ENCODE measurements at regions not wholly inside any gene's neighbourhood (a gene's known extent, or its start where the extent isn't known, plus 50 kb on each side); places are given as distances from the start of the nearest gene placed in this dataset.

- no peaks in the 10 kb centered on the region for H3K36me3 ChIP-seq
- ATAC-seq (ENCODE audit: insufficient number of reproducible peaks, low FRiP score, low read depth) (no peak), DNase-seq (ENCODE audit: low spot score) (no peak)
- no peak overlapping the region for H3K4me3 ChIP-seq
- no peaks in the 10 kb centered on the region for H3K4me1 ChIP-seq (ENCODE audit: control insufficient read depth in 1 of 2, low read depth in 2 of 2)
- no peak for TF ChIP-seq CTCF (IDR thresholded peaks at IDR 0.05)
- no peaks in the 10 kb centered on the region for H3K27me3 ChIP-seq (replicated peaks; ENCODE audit: insufficient read depth)
- H3K9me3 ChIP-seq: no peaks in the 10 kb centered on the region
- no peak overlapping the region for H3K27ac ChIP-seq
These were observed 583.6 kb downstream of the OLFM4 start for GRCh38 chr13:53612200-53612599.

- no peak for TF ChIP-seq CTCF (IDR thresholded peaks at IDR 0.05)
- Histone ChIP-seq H3K27ac (no peak overlapping the region), H3K4me1 (ENCODE audit: control insufficient read depth in 1 of 2, low read depth in 2 of 2) (no peaks in the 10 kb centered on the region), H3K4me3 (no peak overlapping the region), H3K36me3 (no peaks in the 10 kb centered on the region), H3K27me3 (replicated peaks; ENCODE audit: insufficient read depth) (no peaks in the 10 kb centered on the region), H3K9me3 (no peaks in the 10 kb centered on the region)
- DNase-seq (ENCODE audit: low spot score) (no peak), ATAC-seq (ENCODE audit: insufficient number of reproducible peaks, low FRiP score, low read depth) (no peak)
These were observed 593.8 kb downstream of the OLFM4 start for GRCh38 chr13:53622456-53622855.

- TF ChIP-seq CTCF (IDR thresholded peaks at IDR 0.05): no peak
- Histone ChIP-seq H3K27me3 (replicated peaks; ENCODE audit: insufficient read depth) (no peaks in the 10 kb centered on the region), H3K27ac (no peak overlapping the region), H3K9me3 (no peaks in the 10 kb centered on the region), H3K36me3 (no peaks in the 10 kb centered on the region), H3K4me1 (ENCODE audit: control insufficient read depth in 1 of 2, low read depth in 2 of 2) (no peaks in the 10 kb centered on the region), H3K4me3 (no peak overlapping the region)
- no peak for DNase-seq (ENCODE audit: low spot score)
- no peak for ATAC-seq (ENCODE audit: insufficient number of reproducible peaks, low FRiP score, low read depth)
These were observed 594.5 kb downstream of the OLFM4 start for GRCh38 chr13:53623146-53623545.

GRCh38 chr13:53631511-53631910 lies 602.9 kb downstream of the OLFM4 start:
- Histone ChIP-seq H3K4me1 (ENCODE audit: control insufficient read depth in 1 of 2, low read depth in 2 of 2) (no peaks in the 10 kb centered on the region), H3K27ac (no peak overlapping the region), H3K9me3 (no peaks in the 10 kb centered on the region), H3K36me3 (no peaks in the 10 kb centered on the region), H3K27me3 (replicated peaks; ENCODE audit: insufficient read depth) (no peaks in the 10 kb centered on the region), H3K4me3 (no peak overlapping the region)
- DNase-seq (ENCODE audit: low spot score): no peak
- ATAC-seq (ENCODE audit: insufficient number of reproducible peaks, low FRiP score, low read depth): no peak
- TF ChIP-seq CTCF (IDR thresholded peaks at IDR 0.05): no peak

GRCh38 chr13:53638040-53638439 lies 609.4 kb downstream of the OLFM4 start:
- H3K36me3 ChIP-seq: no peaks in the 10 kb centered on the region
- TF ChIP-seq CTCF (IDR thresholded peaks at IDR 0.05): no peak
- H3K4me1 ChIP-seq (ENCODE audit: control insufficient read depth in 1 of 2, low read depth in 2 of 2): no peaks in the 10 kb centered on the region
- no peaks in the 10 kb centered on the region for H3K27me3 ChIP-seq (replicated peaks; ENCODE audit: insufficient read depth)
- no peak for ATAC-seq (ENCODE audit: insufficient number of reproducible peaks, low FRiP score, low read depth)
- no peaks in the 10 kb centered on the region for H3K9me3 ChIP-seq
- no peak overlapping the region for H3K27ac ChIP-seq
- H3K4me3 ChIP-seq: no peak overlapping the region
- DNase-seq (ENCODE audit: low spot score): no peak
